ENCODE measurements at regions not wholly inside any gene's neighbourhood (a gene's known extent, or its start where the extent isn't known, plus 50 kb on each side); places are given as distances from the start of the nearest gene placed in this dataset.
"Not testable (repeated sequence)": the region's sequence is repeated elsewhere in the genome, so short reads cannot be mapped to it uniquely, and the experiment has no call there.

DNA sequence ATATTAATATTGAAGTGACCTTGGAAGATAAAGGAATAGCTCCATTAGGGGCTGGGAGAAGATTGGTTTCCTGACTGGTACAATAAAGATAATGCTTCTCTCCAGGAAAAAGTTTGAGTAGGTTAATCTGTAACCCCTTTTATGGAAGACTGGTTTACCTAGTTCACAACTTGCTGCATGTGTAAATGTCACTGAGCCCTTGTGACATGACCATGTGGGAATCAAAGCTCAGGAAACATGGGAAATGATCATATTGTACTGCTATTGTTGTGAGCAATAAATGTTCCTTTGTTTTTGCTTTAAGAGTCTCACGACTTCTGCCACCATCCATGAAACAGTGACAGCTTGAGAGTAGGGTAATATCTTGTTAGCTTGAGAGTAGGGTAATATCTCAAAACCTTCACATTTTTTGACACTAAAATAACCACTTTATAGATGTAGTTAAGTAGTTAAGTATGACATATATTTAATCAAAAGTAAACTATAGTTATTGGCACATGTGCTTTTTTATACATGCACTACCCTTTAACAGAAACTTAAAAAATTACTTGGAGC, 1338.6 kb downstream of the FSCB start:
- no peak for DNase-seq (ENCODE audit: low spot score)

GRCh38 chr14:43166163-43166562, 1340.9 kb downstream of the FSCB start:
- no peak for DNase-seq (ENCODE audit: low spot score)

- DNase-seq (ENCODE audit: low spot score): no peak
Observed at GRCh38 chr14:43165651-43166050, 1341.4 kb downstream of the FSCB start.

DNA sequence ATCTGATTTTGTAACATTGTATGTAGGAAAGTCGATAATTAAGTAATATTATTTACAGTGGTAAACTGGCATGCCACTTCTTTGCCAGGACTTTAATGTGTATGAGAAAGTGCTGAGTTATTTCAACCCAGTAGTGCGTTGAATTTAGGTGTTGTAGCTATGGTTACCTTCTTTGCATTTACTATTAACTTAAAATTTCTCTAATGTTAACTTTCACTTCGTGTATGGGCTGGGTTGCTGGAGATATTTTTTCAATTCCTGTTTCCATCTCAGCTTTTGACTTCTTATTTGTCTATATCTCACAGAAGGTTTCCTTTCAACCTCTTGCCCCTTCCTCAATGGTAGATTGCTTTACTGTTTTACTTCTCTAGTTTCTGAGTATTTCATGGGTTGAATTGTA, 1345.6 kb downstream of the FSCB start:
- no peak for DNase-seq (ENCODE audit: low spot score)

GRCh38 chr14:43157661-43158060, 1349.4 kb downstream of the FSCB start:
- DNase-seq (ENCODE audit: low spot score): no peak

- no peak for DNase-seq (ENCODE audit: low spot score)
Observed at GRCh38 chr14:43155924-43156323, 1351.2 kb downstream of the FSCB start.

DNA sequence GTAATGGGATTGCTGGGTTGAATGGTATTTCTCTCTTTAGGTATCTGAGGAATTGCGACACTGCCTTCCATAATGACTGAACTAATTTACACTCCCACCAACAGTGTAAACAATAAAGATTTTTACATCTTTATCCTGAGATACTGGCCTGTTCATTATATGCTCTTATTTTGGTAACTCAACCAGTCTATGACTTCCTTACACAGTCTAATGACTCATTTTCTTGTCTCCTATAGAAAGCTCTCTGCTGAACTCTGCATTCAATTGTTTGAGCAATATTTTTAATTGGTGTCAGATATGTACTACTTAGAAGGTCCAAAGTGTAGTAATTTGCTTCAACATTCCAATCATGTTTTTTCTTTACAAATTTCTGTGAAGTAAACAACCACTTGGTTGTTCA, 1351.8 kb downstream of the FSCB start:
- no peak for DNase-seq (ENCODE audit: low spot score)

GRCh38 chr14:43147485-43147884, 1359.6 kb downstream of the FSCB start:
- DNase-seq (ENCODE audit: low spot score): no peak

GRCh38 chr14:43145361-43145760, 1361.7 kb downstream of the FSCB start:
- no peak for DNase-seq (ENCODE audit: low spot score)

DNA sequence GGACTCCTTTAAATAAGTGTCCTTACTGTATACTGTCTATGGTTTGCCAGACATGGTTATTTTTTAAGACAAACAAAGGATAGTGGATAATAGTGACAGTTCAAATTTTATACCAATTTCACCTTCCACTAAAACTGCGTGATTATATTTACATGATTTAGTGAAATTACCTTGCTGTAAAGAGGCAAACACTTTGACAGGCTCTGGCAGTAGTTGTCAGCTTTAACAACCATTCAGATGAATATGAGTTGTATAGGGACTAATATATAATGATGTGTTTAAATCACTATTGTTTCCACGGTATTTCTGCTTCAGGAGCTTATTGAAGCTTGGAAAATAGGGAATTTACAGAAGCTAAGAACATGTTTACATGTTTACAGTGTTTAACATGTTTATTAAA, 1364.0 kb downstream of the FSCB start:
- no peak for DNase-seq (ENCODE audit: low spot score)

- DNase-seq (ENCODE audit: low spot score): no peak
Observed at GRCh38 chr14:43141636-43142191, 1365.4 kb downstream of the FSCB start.

DNA sequence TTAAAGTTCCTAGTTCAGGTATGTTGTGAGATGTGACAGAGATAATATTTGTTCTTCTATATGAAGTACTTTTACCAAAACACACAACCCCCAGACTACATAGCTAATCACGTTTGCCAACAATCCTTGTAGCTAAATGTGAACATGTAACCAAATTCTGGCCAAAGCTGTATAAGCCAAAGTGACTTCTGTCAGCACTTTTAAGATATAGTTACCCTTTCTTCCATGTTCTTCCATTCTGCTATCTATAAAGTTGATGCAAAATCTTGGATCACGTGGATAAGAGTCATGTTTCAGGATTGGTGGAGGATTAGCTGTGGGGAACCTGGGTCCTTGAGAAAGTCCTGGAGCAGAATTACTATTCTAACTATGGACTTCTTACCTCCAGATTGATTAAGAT, 1366.6 kb downstream of the FSCB start:
- DNase-seq (ENCODE audit: low spot score): no peak

GRCh38 chr14:43135877-43136411, 1371.1 kb downstream of the FSCB start:
- DNase-seq (ENCODE audit: low spot score): no peak

GRCh38 chr14:43132441-43132840, 1374.6 kb downstream of the FSCB start:
- DNase-seq (ENCODE audit: low spot score): no peak

- not testable (repeated sequence) for DNase-seq (ENCODE audit: low spot score)
Observed at GRCh38 chr14:43128429-43128828, 1378.7 kb downstream of the FSCB start.

- not testable (repeated sequence) for DNase-seq (ENCODE audit: low spot score)
Observed at GRCh38 chr14:43127874-43128273, 1379.2 kb downstream of the FSCB start.

DNA sequence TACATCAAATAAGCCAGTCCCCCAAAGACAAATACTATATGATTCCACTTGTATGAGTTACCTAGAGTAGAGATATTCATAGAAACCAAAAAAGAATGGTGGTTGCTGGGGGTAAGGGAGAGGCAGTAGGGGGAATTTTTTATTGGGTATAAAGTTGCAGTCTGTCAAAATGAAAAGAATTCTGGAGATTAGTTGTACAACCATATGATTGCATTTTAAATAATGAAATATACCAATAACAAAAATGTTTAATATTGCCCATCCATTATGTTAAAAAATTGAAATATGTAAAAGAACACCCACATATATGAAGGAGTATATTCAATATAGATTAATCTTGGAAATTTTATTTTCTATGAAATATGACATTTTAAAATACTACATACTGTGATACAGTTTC, 1383.5 kb downstream of the FSCB start:
- DNase-seq (ENCODE audit: low spot score): no peak

- DNase-seq (ENCODE audit: low spot score): no peak
Observed at GRCh38 chr14:43119672-43120071, 1387.4 kb downstream of the FSCB start.

GRCh38 chr14:43116341-43116740, 1390.7 kb downstream of the FSCB start:
- DNase-seq (ENCODE audit: low spot score): no peak

DNA sequence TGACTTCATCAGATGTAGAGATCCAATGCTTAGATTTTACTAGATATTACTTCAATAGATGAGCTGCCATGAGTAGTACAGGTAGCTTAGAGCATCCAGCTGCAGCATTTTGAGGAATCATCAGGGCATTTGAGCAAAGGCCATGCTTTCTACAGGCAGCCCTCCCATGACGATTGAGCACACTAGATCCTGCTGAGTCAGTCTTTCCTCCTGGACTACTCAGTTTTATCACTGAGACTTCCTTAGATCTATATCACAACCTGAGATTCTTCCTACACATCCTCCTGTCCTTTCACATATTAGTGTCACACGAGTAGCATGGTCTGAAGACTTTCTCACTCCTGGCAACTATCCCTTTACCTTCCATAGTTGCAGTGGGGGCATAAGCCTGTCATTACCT, 1401.8 kb downstream of the FSCB start:
- DNase-seq (ENCODE audit: low spot score): no peak

- DNase-seq (ENCODE audit: low spot score): no peak
Observed at GRCh38 chr14:43090380-43090779, 1416.7 kb downstream of the FSCB start.

- no peak for DNase-seq (ENCODE audit: low spot score)
Observed at GRCh38 chr14:43087666-43088065, 1419.4 kb downstream of the FSCB start.

- no peak for DNase-seq (ENCODE audit: low spot score)
Observed at GRCh38 chr14:43085819-43086218, 1421.3 kb downstream of the FSCB start.

- DNase-seq (ENCODE audit: low spot score): not testable (repeated sequence)
Observed at GRCh38 chr14:43067372-43067771, 1439.7 kb downstream of the FSCB start.
